GM13976 (cell line): ENCODE measurements at regions not wholly inside any gene's neighbourhood (a gene's known extent, or its start where the extent isn't known, plus 50 kb on each side); places are given as distances from the start of the nearest gene placed in this dataset.

Experiments used
- DNase-seq: peaks from one replicate; pipeline ENCODE4 v3.0.0; 2012; ENCODE audit warnings: low spot score
- CTCF ChIP-seq: IDR thresholded peaks from 2 replicates; pipeline ENCODE4 v1.5.1; 2012; ENCODE audit warnings: borderline replicate concordance, mild to moderate bottlenecking; ENCODE audit not compliant: insufficient read depth; ENCODE audit errors: extremely low read depth, missing control alignments, control extremely low read depth
- in situ Hi-C: fragments of 300-500 bp; cut with MboI; formaldehyde crosslinking; loops from one replicate; pipeline ENCODE4 v1.12.0; 2022; ENCODE audit warnings: low sequenced_read_pairs, mixed read lengths, inconsistent platforms; ENCODE audit not compliant: unreplicated experiment

GRCh38 chr7:46625032-46625431, 704.0 kb upstream of the IGFBP3 start:
- in situ Hi-C loops = no loop called here
- no peak for TF ChIP-seq CTCF
- no peak for DNase-seq

- in situ Hi-C loops = no loop called here
- no peak for TF ChIP-seq CTCF
- DNase-seq = no peak
Observed at GRCh38 chr7:46622251-46622650, 701.2 kb upstream of the IGFBP3 start.

GRCh38 chr7:46619723-46620310, 698.7 kb upstream of the IGFBP3 start:
- in situ Hi-C loops = no loop called here
- DNase-seq = no peak
- TF ChIP-seq CTCF = no peak

GRCh38 chr7:46616636-46617035, 695.6 kb upstream of the IGFBP3 start:
- TF ChIP-seq CTCF = no peak
- DNase-seq = no peak
- in situ Hi-C loops = no loop called here

GRCh38 chr7:46613551-46613950, 692.5 kb upstream of the IGFBP3 start:
- no peak for DNase-seq
- in situ Hi-C loops = no loop called here
- no peak for TF ChIP-seq CTCF

- DNase-seq = no peak
- TF ChIP-seq CTCF = no peak
- in situ Hi-C loops = no loop called here
Observed at GRCh38 chr7:46613116-46613515, 692.0 kb upstream of the IGFBP3 start.
